GM12892 (cell line): ENCODE measurements at regions not wholly inside any gene's neighbourhood (a gene's known extent, or its start where the extent isn't known, plus 50 kb on each side); places are given as distances from the start of the nearest gene placed in this dataset.

ENCODE experiments used
- POLR2A ChIP-seq: IDR thresholded peaks from 2 replicates; pipeline ENCODE4 v1.6.1; 2011; ENCODE audit warnings: low read depth, low read length, control low read depth
- POLR2AphosphoS5 ChIP-seq: IDR thresholded peaks from 2 replicates; pipeline ENCODE4 v1.6.1; 2011; ENCODE audit warnings: low read depth, low read length, control low read depth

GRCh38 chr4:106418444-106418843, 49.9 kb upstream of the GIMD1 start:
- TF ChIP-seq POLR2A (no peak), POLR2AphosphoS5 (no peak)
